Colonic mucosa (tissue), 4 donors: ENCODE measurements at regions not wholly inside any gene's neighbourhood (a gene's known extent, or its start where the extent isn't known, plus 50 kb on each side); places are given as distances from the start of the nearest gene placed in this dataset.
"Not testable (repeated sequence)": the region's sequence is repeated elsewhere in the genome, so short reads cannot be mapped to it uniquely, and the experiment has no call there.

Experiments used
- DNase-seq: peaks from one replicate; pipeline ENCODE4 v3.0.0-alpha.2; 2020
- H3K27ac ChIP-seq: fragments of 200-600 bp; one replicate; pipeline ENCODE4 v1.8.0; 2021
- H3K27me3 ChIP-seq: fragments of 200-600 bp; one replicate; pipeline ENCODE4 v1.8.0; 2021
- H3K36me3 ChIP-seq: fragments of 200-600 bp; one replicate; pipeline ENCODE4 v1.8.0; 2021
- H3K4me1 ChIP-seq: fragments of 200-600 bp; one replicate; pipeline ENCODE4 v1.8.0; 2021; ENCODE audit warnings: mild to moderate bottlenecking
- H3K4me3 ChIP-seq: fragments of 200-600 bp; one replicate; pipeline ENCODE4 v1.8.0; 2021
- H3K9ac ChIP-seq, 2 donors: one replicate each; pipeline ENCODE4 v1.7.0; 2013; ENCODE audit warnings: control low read depth in 2 of 2, low read depth in 2 of 2, low read length in 2 of 2
- H3K9me3 ChIP-seq: fragments of 200-600 bp; one replicate; pipeline ENCODE4 v1.8.0; 2021
- CTCF ChIP-seq: fragments of 200-600 bp; IDR thresholded peaks from one replicate; pipeline ENCODE4 v1.8.0; 2022; ENCODE audit warnings: antibody characterized with exemption, mild to moderate bottlenecking
- intact Hi-C: fragments of 100-400 bp; cut with DNase I; formaldehyde crosslinking; loops from one replicate; pipeline ENCODE4 v1.14.1; 2022
- donor health status: healthy.
- donor health status: DM: no; HTN: no; CAD: no.
- donor health status: DM: no; HTN: no; CAD: no.

GRCh38 chrX:142428916-142429315 lies 223.8 kb upstream of the MAGEC2 start:
- no peaks in the 10 kb centered on the region for H3K36me3 ChIP-seq
- no peak for DNase-seq
- intact Hi-C loops, result no loop called here
- no peak overlapping the region for H3K4me3 ChIP-seq
- H3K9me3 ChIP-seq, result no peaks in the 10 kb centered on the region
- H3K27ac ChIP-seq, result no peak overlapping the region
- H3K27me3 ChIP-seq, result no peaks in the 10 kb centered on the region
- H3K4me1 ChIP-seq, result no peaks in the 10 kb centered on the region
- TF ChIP-seq CTCF, result no peak
- H3K9ac ChIP-seq, result no peak overlapping the region

GRCh38 chrX:142390998-142391397 lies 185.9 kb upstream of the MAGEC2 start:
- H3K9me3 ChIP-seq, H3K27ac ChIP-seq, DNase-seq, H3K36me3 ChIP-seq, H3K4me1 ChIP-seq, H3K27me3 ChIP-seq, H3K4me3 ChIP-seq, intact Hi-C loops, H3K9ac ChIP-seq: not testable (repeated sequence)

- Histone ChIP-seq H3K27ac (no peak overlapping the region), H3K27me3 (no peaks in the 10 kb centered on the region), H3K4me3 (no peak overlapping the region), H3K4me1 (no peaks in the 10 kb centered on the region), H3K9me3 (no peaks in the 10 kb centered on the region), H3K36me3 (no peaks in the 10 kb centered on the region), H3K9ac (no peak overlapping the region)
- no peak for TF ChIP-seq CTCF
- intact Hi-C loops, result no loop called here
- DNase-seq, result no peak
Measured at GRCh38 chrX:142363501-142363900, 158.4 kb upstream of the MAGEC2 start.

- H3K27me3 ChIP-seq, result no peaks in the 10 kb centered on the region
- H3K9me3 ChIP-seq, result no peaks in the 10 kb centered on the region
- intact Hi-C loops, result no loop called here
- no peak overlapping the region for H3K9ac ChIP-seq
- no peak for DNase-seq
- no peak for TF ChIP-seq CTCF
- H3K27ac ChIP-seq, result no peak overlapping the region
- no peaks in the 10 kb centered on the region for H3K4me1 ChIP-seq
- H3K36me3 ChIP-seq, result no peaks in the 10 kb centered on the region
- no peak overlapping the region for H3K4me3 ChIP-seq
Measured at GRCh38 chrX:142359331-142359730, 154.2 kb upstream of the MAGEC2 start.

- Histone ChIP-seq H3K4me1 (no peaks in the 10 kb centered on the region), H3K9ac (no peak overlapping the region), H3K4me3 (no peak overlapping the region), H3K36me3 (no peaks in the 10 kb centered on the region), H3K9me3 (no peaks in the 10 kb centered on the region), H3K27me3 (no peaks in the 10 kb centered on the region), H3K27ac (no peak overlapping the region)
- no peak for DNase-seq
- intact Hi-C loops, result no loop called here
- TF ChIP-seq CTCF, result no peak
Measured at GRCh38 chrX:142327182-142327581, 122.1 kb upstream of the MAGEC2 start.

GRCh38 chrX:142312591-142312990 lies 107.5 kb upstream of the MAGEC2 start:
- Histone ChIP-seq H3K9ac (no peak overlapping the region), H3K9me3 (no peaks in the 10 kb centered on the region), H3K4me1 (no peaks in the 10 kb centered on the region), H3K27ac (no peak overlapping the region), H3K27me3 (no peaks in the 10 kb centered on the region), H3K4me3 (no peak overlapping the region), H3K36me3 (no peaks in the 10 kb centered on the region)
- no peak for DNase-seq
- intact Hi-C loops, result no loop called here
- no peak for TF ChIP-seq CTCF
